H9 (cell line): ENCODE measurements at regions not wholly inside any gene's neighbourhood (a gene's known extent, or its start where the extent isn't known, plus 50 kb on each side); places are given as distances from the start of the nearest gene placed in this dataset.

Experiments
- DNase-seq: peaks from one replicate; pipeline ENCODE4 v3.0.0-alpha.2; 2017
- H2AFZ ChIP-seq: one replicate; pipeline ENCODE4 v1.6.1; 2013; ENCODE audit warnings: mild to moderate bottlenecking, low read length, control low read depth, moderate library complexity
- H2AK5ac ChIP-seq: 2 replicates; pipeline ENCODE4 v1.6.1; 2013; ENCODE audit warnings: low read length, control low read depth, mixed read lengths; ENCODE audit not compliant: insufficient read length
- H2BK120ac ChIP-seq: one replicate; pipeline ENCODE4 v1.6.1; 2013; ENCODE audit warnings: low read depth, mild to moderate bottlenecking, low read length, control low read depth, inconsistent platforms; ENCODE audit not compliant: poor library complexity, severe bottlenecking
- H2BK12ac ChIP-seq: 2 replicates; pipeline ENCODE4 v1.6.1; 2013; ENCODE audit warnings: low read length, control low read depth, mixed read lengths, low read depth; ENCODE audit not compliant: insufficient read length
- H2BK15ac ChIP-seq: 2 replicates; pipeline ENCODE4 v1.6.1; 2013; ENCODE audit warnings: low read depth, low read length, control low read depth
- H2BK20ac ChIP-seq: one replicate; pipeline ENCODE4 v1.6.1; 2013; ENCODE audit warnings: low read depth, mild to moderate bottlenecking, low read length, control low read depth, inconsistent platforms; ENCODE audit not compliant: poor library complexity, severe bottlenecking
- H2BK5ac ChIP-seq: 2 replicates; pipeline ENCODE4 v1.6.1; 2013; ENCODE audit warnings: low read length, control low read depth, mixed read lengths; ENCODE audit not compliant: insufficient read length
- H3K14ac ChIP-seq: 2 replicates; pipeline ENCODE4 v1.6.1; 2013; ENCODE audit warnings: low read length, control low read depth; ENCODE audit not compliant: insufficient read depth
- H3K18ac ChIP-seq: 2 replicates; pipeline ENCODE4 v1.6.1; 2013; ENCODE audit warnings: low read depth, mild to moderate bottlenecking, mixed read lengths, low read length, control low read depth; ENCODE audit not compliant: insufficient read length
- H3K23ac ChIP-seq: 2 replicates; pipeline ENCODE4 v1.6.1; 2013; ENCODE audit warnings: low read length, control low read depth, mixed read lengths, low read depth; ENCODE audit not compliant: insufficient read length
- H3K23me2 ChIP-seq: 2 replicates; pipeline ENCODE4 v1.6.1; 2013; ENCODE audit warnings: low read depth, mild to moderate bottlenecking, mixed read lengths, low read length, control low read depth; ENCODE audit not compliant: insufficient read length, poor library complexity, severe bottlenecking
- H3K27ac ChIP-seq: 2 replicates; pipeline ENCODE4 v1.5.1; 2013; ENCODE audit warnings: low read length, control low read depth, mixed read lengths, low read depth; ENCODE audit not compliant: insufficient read length
- H3K27me3 ChIP-seq: 2 replicates; pipeline ENCODE4 v1.6.1; 2013; ENCODE audit warnings: low read length, control low read depth, inconsistent platforms; ENCODE audit not compliant: insufficient read depth
- H3K4ac ChIP-seq: 2 replicates; pipeline ENCODE4 v1.6.1; 2013; ENCODE audit warnings: low read depth, mild to moderate bottlenecking, control low read depth, inconsistent platforms, low read length, moderate library complexity
- H3K4me1 ChIP-seq: 2 replicates; pipeline ENCODE4 v1.6.1; 2013; ENCODE audit warnings: low read length, control low read depth, inconsistent platforms; ENCODE audit not compliant: insufficient read depth
- H3K4me2 ChIP-seq: 2 replicates; pipeline ENCODE4 v1.6.1; 2013; ENCODE audit warnings: low read length, control low read depth, mixed read lengths; ENCODE audit not compliant: insufficient read length, insufficient read depth
- H3K56ac ChIP-seq: 2 replicates; pipeline ENCODE4 v1.6.1; 2013; ENCODE audit warnings: low read depth, mild to moderate bottlenecking, mixed read lengths, low read length, control low read depth; ENCODE audit not compliant: insufficient read length
- H3K79me1 ChIP-seq: 2 replicates; pipeline ENCODE4 v1.6.1; 2013; ENCODE audit warnings: low read depth, mild to moderate bottlenecking, moderate library complexity, low read length, control low read depth, inconsistent platforms; ENCODE audit not compliant: insufficient read depth, poor library complexity, severe bottlenecking
- H3K79me2 ChIP-seq: 2 replicates; pipeline ENCODE4 v1.6.1; 2013; ENCODE audit warnings: low read length, control low read depth, inconsistent platforms; ENCODE audit not compliant: insufficient read depth
- H3K9ac ChIP-seq: 2 replicates; pipeline ENCODE4 v1.6.1; 2013; ENCODE audit warnings: low read length, control low read depth, mixed read lengths; ENCODE audit not compliant: insufficient read length; ENCODE audit errors: extremely low read depth
- H3K9me3 ChIP-seq: one replicate; pipeline ENCODE4 v1.6.1; 2013; ENCODE audit warnings: low read depth, low read length, inconsistent platforms; ENCODE audit not compliant: control insufficient read depth
- H3T11ph ChIP-seq: one replicate; pipeline ENCODE4 v1.6.1; 2013; ENCODE audit warnings: mild to moderate bottlenecking, low read length, control low read depth, inconsistent platforms
- H4K20me1 ChIP-seq: one replicate; pipeline ENCODE4 v1.6.1; 2013; ENCODE audit not compliant: control insufficient read depth, insufficient read length, insufficient read depth
- H4K5ac ChIP-seq: 2 replicates; pipeline ENCODE4 v1.6.1; 2013; ENCODE audit warnings: low read depth, mild to moderate bottlenecking, mixed read lengths, low read length, control low read depth; ENCODE audit not compliant: insufficient read length
- H4K8ac ChIP-seq: replicated peaks from 2 replicates; pipeline ENCODE4 v1.6.1; 2013; ENCODE audit warnings: low read length, control low read depth, mixed read lengths, low read depth; ENCODE audit not compliant: insufficient read length
- H4K91ac ChIP-seq: 2 replicates; pipeline ENCODE4 v1.6.1; 2013; ENCODE audit warnings: low read depth, mild to moderate bottlenecking, moderate library complexity, mixed read lengths, low read length, control low read depth; ENCODE audit not compliant: insufficient read length
- H3K27ac Mint-ChIP-seq, 3 experiments: 2 replicates in 2 of 3; 3 replicates in 1 of 3; pipeline ENCODE4 v1.8.0; 2020 to 2021; ENCODE audit warnings: mixed read lengths in 3 of 3, mild to moderate bottlenecking in 1 of 3, moderate library complexity in 1 of 3
- H3K27me3 Mint-ChIP-seq: 2 replicates; pipeline ENCODE4 v1.8.0; 2021; ENCODE audit warnings: low read depth, mild to moderate bottlenecking, moderate library complexity, mixed read lengths
- H3K36me3 Mint-ChIP-seq, 3 experiments: 2 replicates in 2 of 3; 3 replicates in 1 of 3; pipeline ENCODE4 v1.8.0; 2020 to 2021; ENCODE audit warnings: low read depth in 3 of 3, mixed read lengths in 3 of 3; ENCODE audit not compliant: insufficient read depth in 1 of 3
- H3K4me1 Mint-ChIP-seq, 2 experiments: 2 replicates each; pipeline ENCODE4 v1.8.0; 2020; ENCODE audit warnings: mixed read lengths in 2 of 2
- H3K4me3 Mint-ChIP-seq, 2 experiments: 2 replicates in 1 of 2; 3 replicates in 1 of 2; pipeline ENCODE4 v1.8.0; 2020 to 2021; ENCODE audit warnings: mild to moderate bottlenecking in 2 of 2, mixed read lengths in 2 of 2, moderate library complexity in 1 of 2
- H3K9me3 Mint-ChIP-seq, 2 experiments: 2 replicates in 1 of 2; 3 replicates in 1 of 2; pipeline ENCODE4 v1.8.0; 2020; ENCODE audit warnings: mild to moderate bottlenecking in 2 of 2, mixed read lengths in 2 of 2, moderate library complexity in 1 of 2
- WGBS: extraction: QIAGEN DNeasy Blood & Tissue Kit; methylation state at CpG from one replicate; pipeline ENCODE4 v1.1.7; 2013; ENCODE audit warnings: missing lambda C conversion rate, low lambda C conversion rate, mixed read lengths; ENCODE audit not compliant: insufficient read length; ENCODE audit errors: extremely low coverage; 5-methylcytosine and 5-hydroxymethylcytosine counted together
- TF ChIP-seq, protein P1 (sequence below): fragments of 200-600 bp; sonication (generic); conservative IDR thresholded peaks from 3 replicates; pipeline ENCODE4 v1.8.0; 2021; ENCODE audit warnings: antibody characterized with exemption, mild to moderate bottlenecking

DNA sequence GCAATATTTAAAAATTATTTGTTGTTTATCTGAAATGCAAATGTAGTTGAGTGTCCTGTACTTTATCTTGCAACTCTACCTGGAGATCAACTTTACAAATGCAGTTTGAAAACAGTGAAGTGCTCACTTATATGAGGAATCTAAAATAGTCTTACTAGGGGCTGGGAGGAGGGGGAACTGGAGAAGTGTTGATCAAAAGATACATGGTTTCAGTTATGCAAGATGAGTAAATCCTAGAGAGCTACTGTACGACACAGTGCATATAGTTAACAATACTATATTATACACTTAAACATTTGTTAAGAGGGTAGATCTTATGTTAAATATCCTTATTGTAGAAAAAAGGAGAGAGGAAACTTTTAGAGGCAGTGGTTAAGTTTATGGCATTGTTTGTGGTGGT is 241.9 kb downstream of the BCL11A start:
- Histone ChIP-seq H3K9ac (no peak overlapping the region), H3K79me1 (no peaks in the 10 kb centered on the region), H4K5ac (no peak overlapping the region), H2BK5ac (no peak overlapping the region), H2AFZ (no peak overlapping the region), H3K79me2 (no peaks in the 10 kb centered on the region), H3K4me2 (no peak overlapping the region), H2BK15ac (no peak overlapping the region), H3K27me3 (no peaks in the 10 kb centered on the region), H2BK120ac (no peak overlapping the region), H4K20me1 (no peaks in the 10 kb centered on the region), H3K18ac (no peak overlapping the region), H4K8ac (no peak overlapping the region), H2AK5ac (no peak overlapping the region), H3K4ac (no peak overlapping the region), H4K91ac (no peak overlapping the region), H3K14ac (no peak overlapping the region), H3K9me3 (no peaks in the 10 kb centered on the region), H2BK20ac (no peak overlapping the region), H3K23ac (no peak overlapping the region), H3K4me1 (no peaks in the 10 kb centered on the region), H3K27ac (no peak overlapping the region), H2BK12ac (no peak overlapping the region), H3K56ac (no peak overlapping the region), H3T11ph (no peak overlapping the region), H3K23me2 (no peaks in the 10 kb centered on the region)
- no peak overlapping the region for H3K27ac Mint-ChIP-seq
- no peaks in the 10 kb centered on the region for H3K36me3 Mint-ChIP-seq
- TF ChIP-seq, protein P1, sequence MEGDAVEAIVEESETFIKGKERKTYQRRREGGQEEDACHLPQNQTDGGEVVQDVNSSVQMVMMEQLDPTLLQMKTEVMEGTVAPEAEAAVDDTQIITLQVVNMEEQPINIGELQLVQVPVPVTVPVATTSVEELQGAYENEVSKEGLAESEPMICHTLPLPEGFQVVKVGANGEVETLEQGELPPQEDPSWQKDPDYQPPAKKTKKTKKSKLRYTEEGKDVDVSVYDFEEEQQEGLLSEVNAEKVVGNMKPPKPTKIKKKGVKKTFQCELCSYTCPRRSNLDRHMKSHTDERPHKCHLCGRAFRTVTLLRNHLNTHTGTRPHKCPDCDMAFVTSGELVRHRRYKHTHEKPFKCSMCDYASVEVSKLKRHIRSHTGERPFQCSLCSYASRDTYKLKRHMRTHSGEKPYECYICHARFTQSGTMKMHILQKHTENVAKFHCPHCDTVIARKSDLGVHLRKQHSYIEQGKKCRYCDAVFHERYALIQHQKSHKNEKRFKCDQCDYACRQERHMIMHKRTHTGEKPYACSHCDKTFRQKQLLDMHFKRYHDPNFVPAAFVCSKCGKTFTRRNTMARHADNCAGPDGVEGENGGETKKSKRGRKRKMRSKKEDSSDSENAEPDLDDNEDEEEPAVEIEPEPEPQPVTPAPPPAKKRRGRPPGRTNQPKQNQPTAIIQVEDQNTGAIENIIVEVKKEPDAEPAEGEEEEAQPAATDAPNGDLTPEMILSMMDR = no peak
- DNase-seq = no peak
- no CpG with 5 or more reads among the region's 1 CpG for WGBS
- no peaks in the 10 kb centered on the region for H3K9me3 Mint-ChIP-seq
- H3K4me1 Mint-ChIP-seq = peaks cover 7 to 14% of the 10 kb centered on the region in 2 experiments
- no peak overlapping the region for H3K4me3 Mint-ChIP-seq
- peaks cover 5% of the 10 kb centered on the region for H3K27me3 Mint-ChIP-seq
